C1 segment of cervical spinal cord (tissue), 14 donors: ENCODE measurements at regions not wholly inside any gene's neighbourhood (a gene's known extent, or its start where the extent isn't known, plus 50 kb on each side); places are given as distances from the start of the nearest gene placed in this dataset.
"Not testable (repeated sequence)": the region's sequence is repeated elsewhere in the genome, so short reads cannot be mapped to it uniquely, and the experiment has no call there.

Source experiments
- DNase-seq, 14 donors: peaks; one replicate each; lab custom pipeline; 2025; lab: John Stamatoyannopoulos, UW

DNA sequence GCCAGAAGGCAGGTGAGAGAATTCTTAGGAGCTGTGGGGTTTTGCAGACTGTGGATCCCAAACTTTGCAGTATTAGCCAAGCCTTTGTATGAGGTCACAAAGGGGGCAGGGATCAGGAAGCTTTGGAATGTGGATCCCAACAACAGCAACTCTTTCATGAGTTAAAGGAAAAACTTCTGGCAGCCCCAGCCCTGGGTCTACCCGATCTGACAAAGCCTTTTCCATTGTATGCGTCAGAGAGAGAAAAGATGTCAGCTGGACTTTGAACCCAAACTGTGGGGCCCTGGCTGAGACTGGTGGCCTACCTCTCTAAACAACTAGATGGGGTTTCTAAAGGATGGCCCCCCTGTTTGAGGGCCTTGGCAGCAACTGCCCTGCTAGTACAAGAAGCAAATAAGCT is 101.8 kb upstream of the OSBPL11 start:
- DNase-seq: not testable (repeated sequence)

DNA sequence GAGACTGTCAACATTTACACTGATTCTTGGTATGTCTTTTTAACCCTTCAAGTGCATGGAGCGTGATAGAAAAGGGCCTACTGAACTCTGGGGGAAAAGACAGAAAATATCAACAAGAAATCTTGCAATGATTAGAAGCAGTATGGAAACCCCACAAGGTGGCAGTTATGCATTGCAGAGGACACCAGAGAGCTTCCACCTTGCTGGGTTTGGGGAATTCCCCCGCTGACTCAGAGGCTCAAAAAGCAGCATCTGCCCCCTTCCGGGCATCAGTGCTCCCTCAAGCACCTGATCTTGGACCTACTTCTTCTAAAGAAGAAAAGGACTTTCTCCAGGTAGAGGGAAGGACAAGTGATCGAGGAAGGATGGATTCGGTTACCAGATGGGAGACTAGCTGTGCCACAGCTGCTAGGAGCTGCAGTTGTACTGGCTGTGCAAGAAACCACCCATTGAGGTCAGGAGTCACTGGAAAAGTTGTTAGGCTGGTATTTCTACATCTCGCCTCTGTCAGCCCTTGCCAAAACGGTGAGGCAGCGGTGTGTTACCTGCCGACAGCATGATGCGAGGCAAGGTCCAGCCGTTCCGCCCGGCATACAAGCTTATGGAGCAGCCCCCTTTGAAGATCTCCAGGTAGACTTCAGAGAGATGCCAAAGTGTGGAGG is 102.8 kb upstream of the OSBPL11 start:
- DNase-seq: not testable (repeated sequence)

GRCh38 chr3:125715651-125716050 is 120.4 kb upstream of the OSBPL11 start:
- DNase-seq: no peak

- DNase-seq: not testable (repeated sequence)
Observed at GRCh38 chr3:125732151-125732550, 136.9 kb upstream of the OSBPL11 start.

DNA sequence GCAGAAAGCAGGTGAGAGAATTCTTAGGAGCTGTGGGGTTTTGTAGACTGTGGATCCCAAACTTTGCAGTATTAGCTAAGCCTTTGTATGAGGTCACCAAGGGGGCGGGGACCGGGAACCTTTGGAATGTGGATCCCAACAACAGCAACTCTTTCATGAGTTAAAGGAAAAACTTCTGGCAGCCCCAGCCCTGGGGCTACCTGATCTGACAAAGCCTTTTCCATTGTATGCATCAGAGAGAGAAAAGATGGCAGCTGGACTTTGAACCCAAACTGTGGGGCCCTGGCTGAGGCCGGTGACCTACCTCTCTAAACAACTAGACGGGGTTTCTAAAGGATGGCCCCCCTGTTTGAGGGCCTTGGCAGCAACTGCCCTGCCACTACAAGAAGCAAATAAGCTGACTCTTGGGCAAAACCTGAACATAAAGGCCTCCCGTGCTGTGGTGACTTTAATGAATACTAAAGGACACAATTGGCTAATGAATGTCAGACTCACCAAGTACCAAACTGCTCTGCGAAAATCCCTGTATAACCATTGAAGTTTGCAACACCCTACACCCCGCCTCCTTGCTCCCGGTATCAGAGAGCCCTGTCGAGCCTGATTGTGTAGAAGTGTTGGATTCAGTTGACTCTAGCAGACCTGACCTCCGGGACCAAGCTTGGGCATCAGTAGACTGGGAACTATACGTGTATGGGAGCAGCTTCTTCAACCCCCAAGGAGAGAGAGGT is 146.9 kb upstream of the OSBPL11 start:
- DNase-seq: not testable (repeated sequence)

- DNase-seq: not testable (repeated sequence)
Observed at GRCh38 chr3:125742845-125743244, 147.5 kb upstream of the OSBPL11 start.

GRCh38 chr3:125757050-125757449 is 161.8 kb upstream of the OSBPL11 start:
- not testable (repeated sequence) for DNase-seq

- DNase-seq: not testable (repeated sequence)
Observed at GRCh38 chr3:125758641-125759130, 163.4 kb upstream of the OSBPL11 start.

- not testable (repeated sequence) for DNase-seq
Observed at GRCh38 chr3:125762601-125763000, 167.3 kb upstream of the OSBPL11 start.

DNA sequence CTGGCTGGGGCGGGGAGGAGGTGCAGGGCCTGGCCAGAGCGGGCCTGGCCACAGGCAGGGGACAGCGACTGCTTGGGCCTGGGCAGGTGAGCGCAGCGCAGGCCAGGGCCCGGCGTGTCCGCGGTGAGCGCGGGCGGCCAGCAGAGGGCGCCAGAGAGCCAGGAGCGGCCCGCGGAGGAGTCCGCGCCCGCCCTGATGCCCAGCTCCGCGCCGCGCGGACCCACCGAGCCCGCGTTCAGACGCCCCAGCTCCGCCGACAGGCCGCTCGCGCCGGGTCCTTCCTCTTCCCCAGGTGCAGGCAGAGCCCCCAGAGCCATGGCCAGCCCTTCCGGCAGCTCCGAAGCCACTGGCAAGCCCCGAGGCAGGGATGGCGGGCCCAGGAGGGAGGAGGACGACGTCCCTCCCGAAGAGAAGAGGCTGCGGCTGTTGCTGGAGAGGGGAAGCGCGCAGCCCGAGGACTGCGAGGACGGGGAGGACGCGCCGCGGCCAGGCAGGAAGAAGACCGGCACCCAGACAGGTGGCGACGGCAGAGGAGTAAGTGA is 171.1 kb upstream of the OSBPL11 start:
- DNase-seq: peak in 7 of 14 donors; percentile 2 to 51 (median 25)

- DNase-seq: peak in 1 of 14 donors; percentile 12
Observed at GRCh38 chr3:125766931-125767330, 171.6 kb upstream of the OSBPL11 start.

GRCh38 chr3:125767641-125768040 is 172.3 kb upstream of the OSBPL11 start:
- no peak for DNase-seq

DNA sequence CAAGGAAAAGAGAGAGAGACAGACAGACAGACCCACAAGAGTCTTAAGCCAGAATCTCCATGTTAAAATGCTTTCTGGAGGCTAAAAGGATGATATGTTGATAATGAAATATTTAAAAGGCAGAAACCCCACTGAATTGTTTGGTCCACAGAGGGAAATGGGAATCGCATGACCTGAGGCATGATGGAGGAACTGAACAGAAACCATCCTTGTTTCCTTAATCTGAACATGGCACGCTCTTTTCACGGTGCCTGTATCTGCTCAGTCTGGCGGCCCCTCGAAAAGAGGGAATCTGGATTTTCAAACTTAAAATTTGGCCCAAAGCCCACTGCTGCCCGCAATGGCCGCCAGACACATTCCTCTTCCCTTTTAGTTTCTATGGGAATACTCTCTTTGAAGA is 173.5 kb upstream of the OSBPL11 start:
- not testable (repeated sequence) for DNase-seq

DNA sequence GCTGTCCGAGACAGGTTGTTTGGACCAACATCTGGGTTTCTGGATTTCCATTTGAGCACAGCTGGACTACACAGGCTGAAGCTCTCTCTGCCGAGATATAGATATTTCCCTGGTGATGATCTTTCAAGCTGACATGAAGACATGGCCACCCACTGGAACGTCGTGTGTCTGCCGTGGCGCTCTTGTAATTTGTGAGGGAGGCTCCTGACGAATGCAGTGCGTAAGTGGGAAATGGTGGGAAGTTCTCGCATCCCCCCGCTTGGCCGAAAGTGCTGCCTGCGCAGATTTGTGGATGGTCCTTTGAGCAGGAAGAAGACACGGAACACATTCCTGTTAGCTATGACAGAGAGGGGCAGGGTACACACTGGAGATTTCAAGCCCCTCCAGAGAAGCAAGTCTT is 176.2 kb upstream of the OSBPL11 start:
- not testable (repeated sequence) for DNase-seq

DNA sequence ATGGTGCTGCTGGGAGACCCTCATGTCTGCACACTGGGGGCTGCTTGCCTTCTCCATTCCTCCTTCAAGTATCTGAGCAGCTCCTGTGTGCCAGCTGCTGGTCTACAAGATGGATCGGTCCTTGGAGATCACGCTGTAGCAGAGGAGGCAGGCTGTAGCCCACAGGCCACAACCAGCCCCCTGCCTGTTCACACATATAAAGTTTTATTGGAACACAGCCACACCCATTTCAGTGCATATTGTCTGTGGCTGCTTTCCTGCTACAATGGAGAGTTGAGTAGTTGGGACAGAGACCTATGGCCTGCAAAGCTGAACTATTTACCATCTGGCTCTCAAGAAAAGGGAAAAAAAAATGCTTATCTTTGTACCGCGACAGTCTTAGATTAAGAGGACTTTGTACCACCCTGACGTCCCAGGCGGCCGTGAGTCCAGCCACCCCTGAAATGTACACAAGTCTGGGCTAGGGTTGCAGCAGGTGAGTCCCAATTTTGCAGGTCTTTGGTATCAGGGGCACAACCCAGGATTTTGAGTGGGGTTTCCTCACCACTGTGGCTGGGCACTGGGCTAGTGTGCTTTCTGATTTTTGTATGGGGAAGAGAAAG is 179.2 kb upstream of the OSBPL11 start:
- not testable (repeated sequence) for DNase-seq

- DNase-seq: not testable (repeated sequence)
Observed at GRCh38 chr3:125775106-125775505, 179.8 kb upstream of the OSBPL11 start.

GRCh38 chr3:125775606-125776294 is 180.5 kb upstream of the OSBPL11 start:
- not testable (repeated sequence) for DNase-seq

DNA sequence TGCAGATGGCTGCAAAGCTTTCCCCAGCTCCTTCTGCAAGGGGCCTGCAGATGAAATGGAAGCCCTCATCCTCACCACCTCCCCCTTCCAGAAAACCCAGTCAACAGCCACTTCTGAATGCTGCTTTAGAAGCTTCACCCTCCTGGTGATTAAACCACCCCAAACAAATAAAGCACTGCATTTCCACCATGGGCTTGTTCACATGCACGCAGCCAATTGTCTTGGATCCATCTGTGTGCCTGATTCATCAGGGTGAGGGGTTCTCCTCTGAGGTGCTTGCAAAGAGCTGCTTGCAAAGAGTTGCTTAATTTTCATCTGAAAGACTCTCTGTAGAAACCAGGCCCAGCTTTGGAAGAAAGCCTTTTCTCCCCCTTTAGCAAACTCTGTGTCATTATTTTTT is 184.0 kb upstream of the OSBPL11 start:
- DNase-seq: peak in 1 of 14 donors; percentile 5

GRCh38 chr3:125779918-125780317 is 184.6 kb upstream of the OSBPL11 start:
- not testable (repeated sequence) for DNase-seq

- not testable (repeated sequence) for DNase-seq
Observed at GRCh38 chr3:125781678-125782077, 186.4 kb upstream of the OSBPL11 start.

GRCh38 chr3:125790312-125790711 is 178.7 kb upstream of the ROPN1B start:
- DNase-seq: not testable (repeated sequence)
